Thoracic aorta (tissue), 2 donors: ENCODE measurements at regions not wholly inside any gene's neighbourhood (a gene's known extent, or its start where the extent isn't known, plus 50 kb on each side); places are given as distances from the start of the nearest gene placed in this dataset.

Experiments
- ATAC-seq: fragments of 150-250 bp; one replicate; pipeline ENCODE4 v1.8.0; 2017; ENCODE audit warnings: low read depth; ENCODE audit not compliant: insufficient number of reproducible peaks, low FRiP score
- DNase-seq: peaks from one replicate; pipeline ENCODE4 v3.0.0-alpha.2; 2020; ENCODE audit warnings: low spot score
- H3K27ac ChIP-seq, 2 donors: fragments of 200-600 bp; sonication (generic); 1 replicate in 1 of 2; 2 replicates in 1 of 2; pipeline ENCODE4 v1.5.1; 2016; ENCODE audit warnings: mild to moderate bottlenecking in 2 of 2, moderate library complexity in 2 of 2
- H3K27me3 ChIP-seq: fragments of 200-600 bp; sonication (generic); replicated peaks from 2 replicates; pipeline ENCODE4 v1.6.0; 2016; ENCODE audit warnings: mild to moderate bottlenecking; ENCODE audit not compliant: insufficient read depth
- H3K36me3 ChIP-seq: fragments of 200-600 bp; sonication (generic); one replicate; pipeline ENCODE4 v1.5.1; 2016
- H3K4me1 ChIP-seq, 2 donors: fragments of 200-600 bp; sonication (generic); 1 replicate in 1 of 2; 2 replicates in 1 of 2; pipeline versions ENCODE4 v1.5.1 to v1.6.0; 2016; ENCODE audit warnings: low read depth in 2 of 2, mild to moderate bottlenecking in 1 of 2; ENCODE audit not compliant: control insufficient read depth in 1 of 2
- H3K4me3 ChIP-seq: fragments of 200-600 bp; sonication (generic); 2 replicates; pipeline ENCODE4 v1.5.1; 2016; ENCODE audit warnings: mild to moderate bottlenecking
- H3K9me3 ChIP-seq: fragments of 200-600 bp; sonication (generic); 2 replicates; pipeline ENCODE4 v1.5.1; 2016
- CTCF ChIP-seq: fragments of 200-600 bp; sonication (generic); IDR thresholded peaks from one replicate; pipeline ENCODE4 v1.5.1; 2019; ENCODE audit warnings: antibody characterized with exemption

- H3K9me3 ChIP-seq, result no peaks in the 10 kb centered on the region
- H3K4me1 ChIP-seq, result no peaks in the 10 kb centered on the region
- TF ChIP-seq CTCF, result no peak
- H3K27ac ChIP-seq, result no peak overlapping the region
- H3K4me3 ChIP-seq, result no peak overlapping the region
- no peaks in the 10 kb centered on the region for H3K36me3 ChIP-seq
- H3K27me3 ChIP-seq, result no peaks in the 10 kb centered on the region
- no peak for ATAC-seq
- DNase-seq, result no peak
Measured at GRCh38 chr2:181223234-181223633, 234.0 kb upstream of the ITGA4 start.

- Histone ChIP-seq H3K27me3 (no peaks in the 10 kb centered on the region), H3K4me3 (no peak overlapping the region), H3K27ac (no peak overlapping the region), H3K36me3 (no peaks in the 10 kb centered on the region), H3K4me1 (no peaks in the 10 kb centered on the region), H3K9me3 (no peaks in the 10 kb centered on the region)
- no peak for TF ChIP-seq CTCF
- DNase-seq, result no peak
- ATAC-seq, result no peak
Measured at GRCh38 chr2:181224866-181225265, 232.3 kb upstream of the ITGA4 start.

GRCh38 chr2:181228661-181229060 is 228.5 kb upstream of the ITGA4 start:
- H3K4me3 ChIP-seq, result no peak overlapping the region
- no peak overlapping the region for H3K27ac ChIP-seq
- no peaks in the 10 kb centered on the region for H3K9me3 ChIP-seq
- H3K27me3 ChIP-seq, result no peaks in the 10 kb centered on the region
- DNase-seq (no peak), ATAC-seq (no peak)
- no peaks in the 10 kb centered on the region for H3K36me3 ChIP-seq
- H3K4me1 ChIP-seq, result no peaks in the 10 kb centered on the region
- no peak for TF ChIP-seq CTCF

GRCh38 chr2:181231151-181231550 is 226.0 kb upstream of the ITGA4 start:
- Histone ChIP-seq H3K4me3 (no peak overlapping the region), H3K27ac (no peak overlapping the region), H3K9me3 (no peaks in the 10 kb centered on the region), H3K27me3 (no peaks in the 10 kb centered on the region), H3K36me3 (no peaks in the 10 kb centered on the region), H3K4me1 (no peaks in the 10 kb centered on the region)
- ATAC-seq (no peak), DNase-seq (no peak)
- no peak for TF ChIP-seq CTCF

- H3K4me1 ChIP-seq, result no peaks in the 10 kb centered on the region
- no peak overlapping the region for H3K27ac ChIP-seq
Measured at GRCh38 chr2:181231886-181232621, 225.1 kb upstream of the ITGA4 start.

More at GRCh38 chr2:181231886-181232621, 225.1 kb upstream of the ITGA4 start:
- H3K36me3 ChIP-seq, result no peaks in the 10 kb centered on the region
- H3K9me3 ChIP-seq, result no peaks in the 10 kb centered on the region
- no peak for TF ChIP-seq CTCF
- no peaks in the 10 kb centered on the region for H3K27me3 ChIP-seq
- DNase-seq (no peak), ATAC-seq (no peak)
- no peak overlapping the region for H3K4me3 ChIP-seq
